ENCODE measurements at regions not wholly inside any gene's neighbourhood (a gene's known extent, or its start where the extent isn't known, plus 50 kb on each side); places are given as distances from the start of the nearest gene placed in this dataset.

DNA sequence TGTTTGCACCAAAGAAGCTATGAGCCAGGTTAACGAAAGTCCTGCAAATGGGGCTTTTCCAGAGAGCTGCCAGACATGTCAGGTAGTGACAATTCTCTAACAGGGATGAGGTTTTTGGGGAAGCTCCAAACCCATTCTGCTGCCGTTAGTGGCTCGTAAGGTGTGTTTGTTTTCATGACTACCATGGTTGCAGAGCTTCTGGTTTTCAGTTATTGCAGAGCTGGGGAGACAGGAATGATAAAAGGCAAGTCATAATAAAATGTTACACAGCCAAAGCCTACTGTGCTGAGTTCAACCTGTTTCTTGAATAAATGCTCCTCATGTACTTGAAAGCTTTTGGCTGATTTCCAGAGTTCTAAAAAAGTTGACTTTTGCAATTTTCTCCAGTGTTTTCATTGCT lies 209.2 kb upstream of the STK17B start:
- in situ Hi-C loops (cut with MboI; ENCODE audit: low sequenced_read_pairs) = no loop called here

DNA sequence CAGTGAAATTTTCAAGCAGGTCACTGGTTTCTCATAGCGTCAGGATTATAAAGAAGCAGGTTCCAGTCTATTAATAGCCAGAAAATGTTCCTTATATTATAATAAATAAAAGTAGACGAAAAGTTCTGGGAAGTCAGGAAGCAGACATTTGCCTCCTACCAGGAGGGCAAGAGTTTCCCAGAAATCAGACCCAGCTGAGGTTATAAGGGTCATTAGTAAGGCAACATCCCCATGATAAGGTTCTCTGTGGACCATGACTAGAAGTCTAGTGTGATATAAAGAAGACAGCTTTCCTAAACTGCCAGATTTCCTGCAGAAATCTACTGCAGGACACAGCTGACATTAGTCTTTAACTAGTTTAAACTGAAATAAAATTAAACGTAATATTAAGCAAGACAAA lies 210.1 kb upstream of the STK17B start:
- in situ Hi-C loops (cut with MboI; ENCODE audit: low sequenced_read_pairs) = no loop called here

DNA sequence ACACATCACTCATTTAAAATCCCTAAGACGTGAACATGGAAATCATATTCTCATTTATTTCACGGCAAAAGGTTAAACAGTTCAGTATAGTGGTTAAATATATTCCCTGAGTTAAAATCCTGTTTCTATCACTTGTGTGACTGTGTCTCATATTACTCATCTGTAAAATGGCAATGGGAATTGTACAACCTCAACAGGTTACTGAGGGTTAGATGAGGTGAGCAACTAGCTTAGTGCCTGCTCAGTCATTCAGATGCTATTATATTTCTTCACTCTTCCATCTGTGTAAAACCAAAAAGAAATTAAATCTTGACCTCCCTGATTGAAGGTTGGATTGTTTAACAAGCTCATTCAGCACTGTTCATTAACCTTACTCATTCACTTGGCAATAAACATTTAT lies 212.4 kb upstream of the STK17B start:
- in situ Hi-C loops (cut with MboI; ENCODE audit: low sequenced_read_pairs) = no loop called here

- in situ Hi-C loops (cut with MboI; ENCODE audit: low sequenced_read_pairs) = no loop called here
Observed at GRCh38 chr2:196384729-196385128, 213.4 kb upstream of the STK17B start.

DNA sequence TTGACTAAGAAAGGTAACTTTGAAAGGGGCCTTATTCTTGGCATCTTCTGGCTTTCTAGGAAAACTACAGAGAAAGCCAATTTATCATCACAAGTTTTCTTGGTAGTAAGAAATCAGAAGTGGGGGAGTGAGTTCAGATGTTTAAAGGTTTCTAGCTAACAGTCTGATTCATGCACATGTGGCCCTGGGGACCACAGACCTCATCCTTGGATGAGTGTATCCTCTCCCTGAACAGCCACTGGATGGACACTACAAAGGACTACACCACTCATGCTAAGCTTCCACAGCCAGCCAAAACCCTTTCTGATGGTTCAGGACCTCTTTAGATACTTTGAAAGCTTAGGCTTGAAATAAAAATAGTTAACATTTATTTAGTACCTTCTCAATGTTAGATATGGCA lies 218.3 kb upstream of the STK17B start:
- in situ Hi-C loops (cut with MboI; ENCODE audit: low sequenced_read_pairs) = no loop called here

- in situ Hi-C loops (cut with MboI; ENCODE audit: low sequenced_read_pairs) = no loop called here
Observed at GRCh38 chr2:196390243-196391148, 219.1 kb upstream of the STK17B start.

GRCh38 chr2:196391149-196391479 lies 219.7 kb upstream of the STK17B start:
- in situ Hi-C loops (cut with MboI; ENCODE audit: low sequenced_read_pairs) = no loop called here

- in situ Hi-C loops (cut with MboI; ENCODE audit: low sequenced_read_pairs) = no loop called here
Observed at GRCh38 chr2:196399096-196399495, 227.7 kb upstream of the STK17B start.

DNA sequence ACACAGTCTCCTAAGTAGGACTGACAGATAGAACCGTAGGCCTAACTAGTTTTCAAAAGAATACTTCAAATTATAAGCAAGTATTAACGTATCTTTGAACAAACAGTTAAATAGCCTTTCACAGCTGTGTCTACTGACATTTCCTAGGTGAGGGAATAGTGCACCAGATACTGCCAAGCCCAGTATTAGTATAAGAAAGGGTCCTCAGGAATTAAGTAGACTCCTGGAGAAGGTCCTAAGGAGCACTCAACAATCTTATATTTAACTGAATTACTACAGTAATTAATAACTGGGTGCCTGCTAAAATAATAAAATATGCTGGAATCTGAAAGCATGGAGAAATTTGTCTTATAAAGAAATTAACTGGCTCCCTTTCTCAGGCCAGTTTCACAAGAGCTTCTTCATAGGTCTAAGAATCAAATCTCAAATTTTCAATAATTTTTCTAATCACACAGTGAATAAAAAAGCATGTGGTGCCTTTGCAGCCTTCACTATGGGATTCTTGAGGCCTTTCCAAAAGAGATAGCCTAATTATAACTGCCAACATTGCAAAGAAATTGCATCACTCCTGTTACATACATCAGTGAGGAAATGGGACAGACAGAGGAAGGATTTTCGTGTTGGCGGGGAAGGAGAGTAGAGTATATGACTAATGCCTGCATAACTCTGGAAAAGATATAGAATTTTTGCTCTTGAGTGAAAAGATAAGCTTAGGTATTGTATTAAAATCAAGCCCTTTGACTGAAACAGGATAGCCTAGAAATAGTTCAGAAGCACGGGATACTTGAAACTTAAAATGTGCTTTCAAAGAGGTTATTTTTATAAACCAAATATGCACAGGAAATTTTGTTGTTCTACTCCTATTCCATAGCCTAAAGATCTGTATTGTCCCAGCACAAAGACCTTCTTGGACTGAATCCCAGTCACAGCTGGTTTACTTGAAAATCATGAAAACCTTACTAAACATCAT lies 228.6 kb upstream of the STK17B start:
- in situ Hi-C loops (cut with MboI; ENCODE audit: low sequenced_read_pairs) = no loop called here

DNA sequence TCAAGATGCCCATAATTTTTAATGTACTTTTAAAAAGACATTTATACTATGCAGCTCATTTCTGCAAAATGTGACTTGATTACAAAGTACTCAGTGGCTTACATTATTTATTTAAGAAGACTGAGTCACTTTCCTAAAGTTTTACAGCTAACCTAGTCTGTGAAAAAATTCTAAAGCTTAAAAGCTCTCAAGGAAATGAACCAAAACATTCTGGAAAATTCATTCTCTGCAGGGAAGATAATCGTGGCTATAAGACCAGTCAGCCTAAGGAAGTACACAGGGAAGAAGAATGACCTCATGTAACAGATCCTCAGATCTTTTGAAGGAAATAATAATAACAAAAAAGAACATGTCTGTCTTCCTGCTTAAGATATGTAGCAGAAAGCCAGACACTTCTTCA lies 232.1 kb upstream of the STK17B start:
- in situ Hi-C loops (cut with MboI; ENCODE audit: low sequenced_read_pairs) = no loop called here

GRCh38 chr2:196404276-196404675 lies 232.9 kb upstream of the STK17B start:
- in situ Hi-C loops (cut with MboI; ENCODE audit: low sequenced_read_pairs) = no loop called here

GRCh38 chr2:196407675-196408264 lies 231.7 kb upstream of the CCDC150 start:
- in situ Hi-C loops (cut with MboI; ENCODE audit: low sequenced_read_pairs) = no loop called here

GRCh38 chr2:196409376-196409775 lies 230.1 kb upstream of the CCDC150 start:
- in situ Hi-C loops (cut with MboI; ENCODE audit: low sequenced_read_pairs) = no loop called here

DNA sequence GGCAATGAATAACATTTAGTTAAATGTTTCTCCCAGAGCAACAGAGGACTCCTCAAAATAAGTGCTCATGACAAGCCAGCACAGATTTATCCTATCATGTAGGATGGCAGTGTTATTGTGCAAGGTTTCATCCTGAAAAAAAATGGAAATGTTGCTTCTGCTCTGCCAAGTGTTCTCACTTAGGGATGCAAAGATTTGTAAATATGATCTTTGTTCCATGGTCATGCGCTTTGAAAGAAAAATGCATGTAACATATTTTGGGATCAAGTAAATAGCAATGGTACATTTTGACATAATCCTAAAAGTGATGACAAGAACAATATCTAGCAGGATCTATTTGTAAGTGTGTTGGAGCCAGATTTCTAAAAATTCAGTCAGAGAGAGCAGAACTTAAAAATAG lies 229.5 kb upstream of the CCDC150 start:
- in situ Hi-C loops (cut with MboI; ENCODE audit: low sequenced_read_pairs) = no loop called here

GRCh38 chr2:196413821-196414274 lies 225.7 kb upstream of the CCDC150 start:
- in situ Hi-C loops (cut with MboI; ENCODE audit: low sequenced_read_pairs) = no loop called here

GRCh38 chr2:196415384-196415783 lies 224.1 kb upstream of the CCDC150 start:
- in situ Hi-C loops (cut with MboI; ENCODE audit: low sequenced_read_pairs) = no loop called here

DNA sequence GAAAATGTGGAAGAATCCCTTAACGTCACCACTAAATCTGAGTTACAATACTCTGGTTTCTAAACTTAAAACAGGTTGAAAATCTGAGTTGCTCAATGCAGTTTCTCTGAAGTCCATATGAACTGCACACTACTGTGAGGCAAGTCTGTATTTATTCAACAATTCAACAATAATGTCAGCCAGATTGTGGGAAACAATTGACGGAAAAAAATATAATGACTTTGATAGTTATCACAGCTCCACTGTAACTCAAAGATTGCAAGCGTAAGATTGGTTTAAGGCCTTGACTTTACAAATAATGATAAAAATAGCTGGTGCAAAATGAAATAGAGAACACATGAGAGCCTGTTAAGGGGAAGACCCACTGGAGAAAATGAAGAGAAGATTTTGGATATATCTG lies 219.4 kb upstream of the CCDC150 start:
- in situ Hi-C loops (cut with MboI; ENCODE audit: low sequenced_read_pairs) = no loop called here

GRCh38 chr2:196421880-196422279 lies 217.6 kb upstream of the CCDC150 start:
- in situ Hi-C loops (cut with MboI; ENCODE audit: low sequenced_read_pairs) = no loop called here

GRCh38 chr2:196422361-196422760 lies 217.2 kb upstream of the CCDC150 start:
- in situ Hi-C loops (cut with MboI; ENCODE audit: low sequenced_read_pairs) = no loop called here

DNA sequence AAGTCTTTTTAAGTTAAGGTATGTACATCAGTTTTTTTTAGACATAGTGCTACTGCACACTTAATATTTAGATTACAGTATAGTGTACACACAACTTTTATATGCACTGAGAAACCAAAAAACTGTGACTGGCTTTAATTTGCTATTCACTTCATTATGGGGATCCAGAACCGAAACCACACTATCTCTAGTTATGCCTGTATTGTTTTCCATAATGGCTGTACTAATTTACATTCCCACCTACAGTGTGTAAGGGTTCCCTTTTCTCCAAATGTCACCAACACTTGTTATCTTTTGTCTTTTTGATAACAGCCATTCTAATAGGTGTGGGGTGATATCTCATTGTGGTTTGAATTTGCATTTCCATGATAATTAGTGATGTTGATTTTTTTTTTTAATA lies 213.4 kb upstream of the CCDC150 start:
- in situ Hi-C loops (cut with MboI; ENCODE audit: low sequenced_read_pairs) = no loop called here

DNA sequence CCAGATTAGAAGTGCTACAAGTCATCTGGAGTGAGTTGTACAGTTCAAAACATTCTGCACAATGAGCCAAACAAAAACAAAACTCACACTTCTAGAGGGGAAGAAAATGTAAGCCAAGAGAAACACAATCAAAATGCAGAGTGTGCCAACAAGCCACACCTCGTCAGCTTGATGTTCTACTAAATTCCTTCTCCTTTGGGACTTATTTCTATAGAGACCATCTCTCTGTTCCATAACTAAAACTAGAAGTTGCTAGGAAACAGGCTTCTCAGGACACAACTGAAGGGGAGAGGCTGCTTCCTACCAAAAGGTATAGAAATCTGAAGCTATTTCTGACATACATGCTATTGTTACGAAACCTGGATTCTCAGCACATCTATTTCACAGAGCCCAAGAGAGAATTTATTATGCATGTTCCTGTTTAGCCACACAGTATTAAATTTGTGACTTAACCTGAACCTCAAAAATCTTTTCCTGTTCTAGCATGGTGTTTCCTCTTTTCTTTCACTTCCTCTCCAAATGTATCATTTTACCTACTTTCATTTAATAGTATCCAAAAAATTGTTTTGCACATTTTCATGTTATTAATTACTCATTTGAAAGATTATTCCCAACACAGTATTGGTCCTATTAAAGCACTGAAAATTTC lies 211.4 kb upstream of the CCDC150 start:
- in situ Hi-C loops (cut with MboI; ENCODE audit: low sequenced_read_pairs) = no loop called here
